Common myeloid progenitor, CD34-positive (primary cell): ENCODE measurements at regions not wholly inside any gene's neighbourhood (a gene's known extent, or its start where the extent isn't known, plus 50 kb on each side); places are given as distances from the start of the nearest gene placed in this dataset.
"Not testable (repeated sequence)": the region's sequence is repeated elsewhere in the genome, so short reads cannot be mapped to it uniquely, and the experiment has no call there.

Experiments used
- CTCF ChIA-PET: fragments of 350-600 bp; sonication (Branson Sonifier 250); formaldehyde crosslinking; loops from one replicate; lab custom pipeline; 2021; ENCODE audit warnings: antibody characterized with exemption; lab: Charles Lee
- POLR2A ChIA-PET: fragments of 350-600 bp; sonication (Branson Sonifier 250); formaldehyde crosslinking; loops from one replicate; lab custom pipeline; 2021; ENCODE audit warnings: antibody characterized with exemption; lab: Charles Lee
- DNase-seq, 3 donors: peaks; one replicate each; pipeline versions ENCODE4 v3.0.0 to v3.0.0-alpha.2; 2013
- H3K27ac ChIP-seq, 2 experiments: 1 replicate in 1 of 2; 2 replicates in 1 of 2; pipeline ENCODE4 v1.7.0; 2013; ENCODE audit warnings: inconsistent platforms in 2 of 2, low read length in 2 of 2, mild to moderate bottlenecking in 2 of 2, low read depth in 1 of 2, moderate library complexity in 1 of 2; ENCODE audit not compliant: severe bottlenecking in 2 of 2, insufficient read depth in 1 of 2, poor library complexity in 1 of 2
- H3K27me3 ChIP-seq, 5 experiments: replicated peaks in 2 of 5; 1 replicate in 3 of 5; 2 replicates in 2 of 5; pipeline versions ENCODE4 v1.6.1 to v1.7.0; 2013; ENCODE audit warnings: low read length in 4 of 5, mild to moderate bottlenecking in 2 of 5, moderate library complexity in 2 of 5, inconsistent platforms in 1 of 5; ENCODE audit not compliant: insufficient read depth in 5 of 5, control insufficient read depth in 4 of 5
- H3K36me3 ChIP-seq, 4 experiments: 1 replicate in 2 of 4; 2 replicates in 2 of 4; pipeline versions ENCODE4 v1.6.1 to v1.7.0; 2013; ENCODE audit warnings: low read length in 3 of 4, control low read depth in 1 of 4, mild to moderate bottlenecking in 1 of 4; ENCODE audit not compliant: control insufficient read depth in 4 of 4, insufficient read depth in 4 of 4
- H3K4me1 ChIP-seq, 4 experiments: 1 replicate in 3 of 4; 2 replicates in 1 of 4; pipeline versions ENCODE4 v1.6.1 to v1.7.1; 2013; ENCODE audit warnings: low read length in 3 of 4, mild to moderate bottlenecking in 3 of 4, control low read depth in 1 of 4, inconsistent platforms in 1 of 4, moderate library complexity in 1 of 4; ENCODE audit not compliant: control insufficient read depth in 4 of 4, insufficient read depth in 4 of 4; ENCODE audit errors: control extremely low read depth in 1 of 4
- H3K4me3 ChIP-seq, 7 experiments: 1 replicate in 4 of 7; 2 replicates in 3 of 7; pipeline versions ENCODE4 v1.5.1 to v1.7.0; 2013; ENCODE audit warnings: mild to moderate bottlenecking in 7 of 7, low read length in 6 of 7, moderate library complexity in 6 of 7, inconsistent platforms in 2 of 7, low read depth in 2 of 7, control low read depth in 1 of 7; ENCODE audit not compliant: insufficient read depth in 4 of 7, control insufficient read depth in 1 of 7; ENCODE audit errors: extremely low read depth in 1 of 7
- H3K9me3 ChIP-seq, 5 experiments: 1 replicate in 4 of 5; 2 replicates in 1 of 5; pipeline versions ENCODE4 v1.6.1 to v1.7.1; 2013; ENCODE audit warnings: low read length in 4 of 5, mild to moderate bottlenecking in 2 of 5, inconsistent platforms in 1 of 5, low read depth in 1 of 5, moderate library complexity in 1 of 5; ENCODE audit not compliant: control insufficient read depth in 4 of 5, insufficient read depth in 2 of 5; ENCODE audit errors: control extremely low read depth in 1 of 5
- WGBS: methylation state at CpG from one replicate; pipeline ENCODE4 v1.1.5; 2013; ENCODE audit not compliant: insufficient coverage; 5-methylcytosine and 5-hydroxymethylcytosine counted together

GRCh38 chr9:129550977-129551376 is 69.9 kb downstream of the C9orf50 start:
- POLR2A ChIA-PET, H3K4me3 ChIP-seq, DNase-seq, H3K9me3 ChIP-seq, H3K36me3 ChIP-seq, H3K27ac ChIP-seq: not testable (repeated sequence)
- H3K4me1 ChIP-seq: peaks cover 0 to 16% (median 8%) of the 10 kb centered on the region in 4 experiments
- 95% methylated on average over 11 of the region's 11 CpGs for WGBS
- H3K27me3 ChIP-seq: peaks cover 0 to 38% (median 8%) of the 10 kb centered on the region in 5 experiments
- CTCF ChIA-PET: interaction anchor here (0.8 kb wide), 1 partner anchor 18 kb away, joined by 3 read pairs; no protein-coding TSS in a partner anchor

DNA sequence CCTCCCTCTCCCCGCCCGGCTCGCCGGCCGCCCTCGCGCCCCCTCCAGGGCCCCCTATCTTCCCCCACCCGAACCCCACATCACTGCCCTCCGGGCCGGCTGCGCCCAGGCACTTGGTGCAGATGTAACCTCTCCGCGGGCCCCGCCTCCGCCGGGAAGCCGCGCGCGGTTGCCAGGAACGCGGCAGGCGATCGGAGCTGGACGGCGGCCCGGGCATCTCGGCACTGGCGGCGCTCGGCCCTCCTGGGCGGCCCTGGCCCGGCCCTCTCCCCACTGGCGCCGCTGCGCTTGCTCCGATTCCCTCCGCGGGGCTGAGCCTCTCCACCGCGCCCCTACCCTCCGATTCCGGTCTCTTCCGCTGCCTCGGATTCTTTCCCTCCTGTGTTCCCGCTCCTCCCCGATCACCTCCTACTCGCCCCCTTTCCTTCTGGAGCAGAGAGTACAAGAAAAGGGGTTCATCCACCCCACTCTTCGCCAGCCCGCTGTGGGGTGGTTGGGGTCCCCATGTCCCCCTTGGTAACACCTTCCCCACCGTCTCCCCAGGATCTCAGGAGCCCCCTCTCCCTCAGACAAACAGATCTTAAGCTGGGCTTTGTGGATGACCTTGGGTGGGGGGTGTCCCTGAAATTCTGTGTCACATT is 70.6 kb downstream of the C9orf50 start:
- no peak overlapping the region for H3K27ac ChIP-seq
- peak in 1 of 3 donors; percentile 41 for DNase-seq
- H3K27me3 ChIP-seq: peaks cover 0 to 38% (median 8%) of the 10 kb centered on the region in 5 experiments
- H3K36me3 ChIP-seq: no peaks in the 10 kb centered on the region
- WGBS: 0% methylated on average over 45 of the region's 51 CpGs
- H3K4me1 ChIP-seq: peaks cover 0 to 16% (median 8%) of the 10 kb centered on the region in 4 experiments
- peak overlapping the region; percentile 23 to 71 (median 42) for H3K4me3 ChIP-seq
- POLR2A ChIA-PET: no interaction called here
- H3K9me3 ChIP-seq: no peaks in the 10 kb centered on the region
- CTCF ChIA-PET: interaction anchor here (0.8 to 1.2 kb wide), 2 partner anchors 17 to 230 kb away, joined by 3 read pairs; no protein-coding TSS in a partner anchor

DNA sequence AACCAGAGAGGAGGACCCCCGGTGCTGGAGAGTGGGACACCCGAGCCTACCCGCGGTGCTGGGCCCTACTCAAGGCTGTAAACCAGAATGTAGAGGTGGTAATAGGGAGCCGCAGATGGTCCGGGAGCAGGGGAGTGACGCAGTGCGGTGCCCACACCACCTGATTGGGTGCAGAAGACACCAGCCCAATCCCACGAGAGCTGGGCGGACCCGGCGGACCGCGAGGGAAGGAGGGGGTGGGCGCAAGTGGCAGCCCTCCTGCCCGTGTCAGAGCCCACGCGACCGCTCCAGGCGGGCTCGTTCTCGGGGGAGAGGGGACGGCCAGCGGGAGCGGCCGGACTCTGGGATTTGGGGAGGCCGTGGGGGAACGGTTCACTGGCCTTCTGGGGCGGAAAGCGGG is 71.2 kb downstream of the C9orf50 start:
- CTCF ChIA-PET: interaction anchor here (1.2 kb wide), 1 partner anchor 229 kb away, joined by 3 read pairs; no protein-coding TSS in a partner anchor
- Histone ChIP-seq H3K4me1 (peaks cover 0 to 15% (median 8%) of the 10 kb centered on the region in 4 experiments), H3K27me3 (peaks cover 0 to 38% (median 8%) of the 10 kb centered on the region in 5 experiments), H3K9me3 (no peaks in the 10 kb centered on the region), H3K36me3 (no peaks in the 10 kb centered on the region), H3K27ac (no peak overlapping the region), H3K4me3 (peak overlapping the region in 5 of 7 experiments; percentile 6 to 71 (median 61))
- DNase-seq: peak in 1 of 3 donors; percentile 40
- 30% methylated on average over 28 of the region's 30 CpGs for WGBS
- POLR2A ChIA-PET: no interaction called here

- Histone ChIP-seq H3K4me3 (no peak overlapping the region), H3K4me1 (peaks cover 0 to 12% (median 8%) of the 10 kb centered on the region in 4 experiments), H3K27me3 (peaks cover 0 to 38% (median 8%) of the 10 kb centered on the region in 5 experiments), H3K9me3 (no peaks in the 10 kb centered on the region), H3K36me3 (no peaks in the 10 kb centered on the region), H3K27ac (no peak overlapping the region)
- no peak for DNase-seq
- WGBS: 96% methylated on average over 6 of the region's 7 CpGs
- POLR2A ChIA-PET: no interaction called here
- CTCF ChIA-PET: no interaction called here
Measured at GRCh38 chr9:129549139-129549538, 71.8 kb downstream of the C9orf50 start.

GRCh38 chr9:129548571-129549135 is 72.2 kb downstream of the C9orf50 start:
- no peak for DNase-seq
- no peaks in the 10 kb centered on the region for H3K36me3 ChIP-seq
- peaks cover 0 to 38% (median 8%) of the 10 kb centered on the region in 5 experiments for H3K27me3 ChIP-seq
- H3K4me3 ChIP-seq: no peak overlapping the region
- ChIA-PET CTCF (no interaction called here), POLR2A (no interaction called here)
- no peaks in the 10 kb centered on the region for H3K9me3 ChIP-seq
- peaks cover 0 to 12% (median 8%) of the 10 kb centered on the region in 4 experiments for H3K4me1 ChIP-seq
- WGBS: 96% methylated on average over 8 of the region's 11 CpGs
- no peak overlapping the region for H3K27ac ChIP-seq

GRCh38 chr9:129547869-129548570 is 72.9 kb downstream of the C9orf50 start:
- CTCF ChIA-PET: interaction anchor here (0.7 to 1.2 kb wide), 3 partner anchors 215 to 382 kb away, joined by 3 read pairs; no protein-coding TSS in a partner anchor
- WGBS: 94% methylated on average over 9 of the region's 9 CpGs
- no peak overlapping the region for H3K27ac ChIP-seq
- DNase-seq: no peak
- H3K9me3 ChIP-seq: no peaks in the 10 kb centered on the region
- no peaks in the 10 kb centered on the region for H3K36me3 ChIP-seq
- POLR2A ChIA-PET: no interaction called here
- H3K4me1 ChIP-seq: peaks cover 0 to 12% (median 8%) of the 10 kb centered on the region in 4 experiments
- H3K4me3 ChIP-seq: no peak overlapping the region
- H3K27me3 ChIP-seq: peaks cover 0 to 38% (median 8%) of the 10 kb centered on the region in 5 experiments
